Upper lobe of left lung (tissue), 4 donors: ENCODE measurements at regions not wholly inside any gene's neighbourhood (a gene's known extent, or its start where the extent isn't known, plus 50 kb on each side); places are given as distances from the start of the nearest gene placed in this dataset.

Source experiments
- CTCF ChIP-seq, 6 experiments: fragments of 450-650 bp in 4 of 6; fragments of 200-600 bp in 2 of 6; sonication (generic) in 2 of 6; IDR thresholded peaks; one replicate each; pipeline ENCODE4 v1.5.1; 2016 to 2019; ENCODE audit warnings: antibody characterized with exemption in 6 of 6
- POLR2A ChIP-seq, 4 donors: fragments of 450-650 bp; IDR thresholded peaks; one replicate each; pipeline ENCODE4 v1.5.1; 2016 to 2017; ENCODE audit warnings: antibody characterized with exemption in 4 of 4, mild to moderate bottlenecking in 2 of 4
- POLR2AphosphoS5 ChIP-seq, 2 donors: sonication (generic); formaldehyde crosslinking; IDR thresholded peaks; one replicate each; pipeline ENCODE4 v1.5.1; 2017; ENCODE audit warnings: antibody characterized with exemption in 2 of 2

DNA sequence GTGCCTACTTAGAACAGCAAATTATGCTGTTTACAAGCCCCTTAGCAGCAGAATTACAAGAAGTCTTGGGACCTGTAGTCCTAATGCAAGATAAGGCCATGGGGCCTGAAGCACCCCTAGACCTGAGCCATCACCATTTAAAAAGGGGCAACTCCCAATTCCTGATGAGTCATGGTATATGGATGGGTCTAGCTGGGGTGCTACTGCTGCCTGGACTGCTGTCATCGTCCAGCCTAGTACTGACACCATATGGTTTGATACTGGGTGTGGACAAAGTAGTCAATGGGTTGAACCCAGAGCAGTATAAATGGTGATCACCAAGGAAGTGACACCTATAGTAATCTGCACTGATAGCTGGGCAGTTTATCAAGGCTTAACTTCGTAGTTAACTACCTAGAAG lies 450.0 kb downstream of the IPMK start:
- TF ChIP-seq CTCF (IDR thresholded peaks at IDR 0.05), result no peak
- no peak for TF ChIP-seq POLR2A (IDR thresholded peaks at IDR 0.05)
- no peak for TF ChIP-seq POLR2AphosphoS5 (IDR thresholded peaks at IDR 0.05)
